GM23248 (cell line): ENCODE measurements at regions not wholly inside any gene's neighbourhood (a gene's known extent, or its start where the extent isn't known, plus 50 kb on each side); places are given as distances from the start of the nearest gene placed in this dataset.

Experiments used
- DNase-seq: peaks from one replicate; pipeline ENCODE4 v3.0.0-alpha.2; 2015
- H2AFZ ChIP-seq: fragments of 200-600 bp; sonication (generic); 2 replicates; pipeline ENCODE4 v1.6.1; 2016; ENCODE audit warnings: antibody characterized with exemption
- H3F3A ChIP-seq: fragments of 200-600 bp; sonication (generic); 2 replicates; pipeline ENCODE4 v1.6.1; 2016; ENCODE audit warnings: mild to moderate bottlenecking, antibody characterized with exemption, mixed run types; ENCODE audit not compliant: insufficient read depth
- H3K27ac ChIP-seq: fragments of 200-600 bp; sonication (generic); 2 replicates; pipeline ENCODE4 v1.5.1; 2016; ENCODE audit warnings: mild to moderate bottlenecking
- H3K27me3 ChIP-seq: fragments of 200-600 bp; sonication (generic); replicated peaks from 2 replicates; pipeline ENCODE4 v1.6.1; 2016; ENCODE audit warnings: mild to moderate bottlenecking; ENCODE audit not compliant: insufficient read depth
- H3K36me3 ChIP-seq: fragments of 200-600 bp; sonication (generic); 2 replicates; pipeline ENCODE4 v1.6.1; 2016; ENCODE audit warnings: low read depth, mild to moderate bottlenecking
- H3K4me1 ChIP-seq: fragments of 200-600 bp; sonication (generic); 2 replicates; pipeline ENCODE4 v1.6.1; 2016; ENCODE audit warnings: mild to moderate bottlenecking; ENCODE audit not compliant: insufficient read depth
- H3K4me2 ChIP-seq: fragments of 200-600 bp; sonication (generic); one replicate; pipeline ENCODE4 v1.6.1; 2016; ENCODE audit warnings: mild to moderate bottlenecking; ENCODE audit not compliant: unreplicated experiment
- H3K4me3 ChIP-seq: fragments of 200-600 bp; sonication (generic); 2 replicates; pipeline ENCODE4 v1.5.1; 2016; ENCODE audit warnings: mild to moderate bottlenecking
- H3K79me2 ChIP-seq: fragments of 200-600 bp; sonication (generic); 2 replicates; pipeline ENCODE4 v1.6.1; 2016; ENCODE audit warnings: mild to moderate bottlenecking; ENCODE audit not compliant: insufficient read depth
- H3K9ac ChIP-seq: fragments of 200-600 bp; sonication (generic); 2 replicates; pipeline ENCODE4 v1.6.1; 2016; ENCODE audit warnings: mild to moderate bottlenecking
- H3K9me2 ChIP-seq: fragments of 200-600 bp; sonication (generic); 2 replicates; pipeline ENCODE4 v1.6.1; 2016; ENCODE audit warnings: mixed run types, mild to moderate bottlenecking, moderate library complexity; ENCODE audit not compliant: insufficient read depth
- H3K9me3 ChIP-seq: fragments of 200-600 bp; sonication (generic); one replicate; pipeline ENCODE4 v1.6.1; 2017; ENCODE audit warnings: low read depth
- H4K20me1 ChIP-seq: fragments of 200-600 bp; sonication (generic); 2 replicates; pipeline ENCODE4 v1.6.0; 2016; ENCODE audit not compliant: insufficient read depth
- EZH2 ChIP-seq: fragments of 200-600 bp; sonication (generic); IDR thresholded peaks from 2 replicates; pipeline ENCODE4 v1.6.1; 2018; ENCODE audit warnings: antibody characterized with exemption, mild to moderate bottlenecking; ENCODE audit not compliant: insufficient read depth, poor library complexity, severe bottlenecking
- EZH2phosphoT487 ChIP-seq: fragments of 200-600 bp; sonication (generic); IDR thresholded peaks from 2 replicates; pipeline ENCODE4 v1.6.1; 2018; ENCODE audit warnings: antibody characterized with exemption, moderate library complexity, mild to moderate bottlenecking, low read depth; ENCODE audit not compliant: insufficient read depth
- WGBS, 2 experiments: methylation state at CpG; one replicate each; pipeline ENCODE4 v1.1.6; 2015 to 2017; ENCODE audit warnings: low lambda C conversion rate in 2 of 2, low coverage in 1 of 2; ENCODE audit errors: missing lambda C conversion rate in 2 of 2; 5-methylcytosine and 5-hydroxymethylcytosine counted together
- in situ Hi-C: fragments of 300-500 bp; cut with MboI; formaldehyde crosslinking; loops from 2 replicates; pipeline ENCODE4 v1.15.0; 2020

GRCh38 chr20:22474224-22474623, 110.1 kb downstream of the FOXA2 start:
- Histone ChIP-seq H2AFZ (no peak overlapping the region), H3K27ac (no peak overlapping the region), H3K36me3 (no peaks in the 10 kb centered on the region), H3K79me2 (no peaks in the 10 kb centered on the region), H4K20me1 (no peaks in the 10 kb centered on the region), H3K9me2 (no peaks in the 10 kb centered on the region), H3K9ac (no peak overlapping the region), H3K9me3 (no peaks in the 10 kb centered on the region), H3F3A (no peaks in the 10 kb centered on the region), H3K4me2 (no peak overlapping the region), H3K4me1 (no peaks in the 10 kb centered on the region), H3K4me3 (no peak overlapping the region), H3K27me3 (no peaks in the 10 kb centered on the region)
- TF ChIP-seq EZH2phosphoT487 (no peak), EZH2 (no peak)
- in situ Hi-C loops, result no loop called here
- no peak for DNase-seq
- 14 to 16% methylated on average over 3 of the region's 3 CpGs for WGBS, 2 experiments

- Histone ChIP-seq H3K27ac (no peak overlapping the region), H3K4me3 (no peak overlapping the region), H2AFZ (no peak overlapping the region), H4K20me1 (no peaks in the 10 kb centered on the region), H3K79me2 (no peaks in the 10 kb centered on the region), H3K9me3 (no peaks in the 10 kb centered on the region), H3K9ac (no peak overlapping the region), H3K4me2 (no peak overlapping the region), H3F3A (no peaks in the 10 kb centered on the region), H3K27me3 (no peaks in the 10 kb centered on the region), H3K36me3 (no peaks in the 10 kb centered on the region), H3K4me1 (no peaks in the 10 kb centered on the region), H3K9me2 (no peaks in the 10 kb centered on the region)
- WGBS, 2 experiments, result 29 to 45% methylated on average over 2 of the region's 2 CpGs
- DNase-seq, result no peak
- in situ Hi-C loops, result no loop called here
- TF ChIP-seq EZH2 (no peak), EZH2phosphoT487 (no peak)
These were observed 111.1 kb downstream of the FOXA2 start for GRCh38 chr20:22473293-22473692.

GRCh38 chr20:22472447-22473100, 111.8 kb downstream of the FOXA2 start:
- no peaks in the 10 kb centered on the region for H3K79me2 ChIP-seq
- H3K9ac ChIP-seq, result no peak overlapping the region
- no peak overlapping the region for H3K4me2 ChIP-seq
- H3K27ac ChIP-seq, result no peak overlapping the region
- in situ Hi-C loops, result no loop called here
- H2AFZ ChIP-seq, result no peak overlapping the region
- H3K4me3 ChIP-seq, result no peak overlapping the region
- 46 to 52% methylated on average over 20 of the region's 20 CpGs for WGBS, 2 experiments
- H3K36me3 ChIP-seq, result no peaks in the 10 kb centered on the region
- H4K20me1 ChIP-seq, result no peaks in the 10 kb centered on the region
- no peaks in the 10 kb centered on the region for H3K9me2 ChIP-seq
- no peaks in the 10 kb centered on the region for H3K27me3 ChIP-seq
- H3K4me1 ChIP-seq, result no peaks in the 10 kb centered on the region
- no peak for DNase-seq
- H3K9me3 ChIP-seq, result no peaks in the 10 kb centered on the region
- TF ChIP-seq EZH2, result no peak
- TF ChIP-seq EZH2phosphoT487, result no peak
- H3F3A ChIP-seq, result no peaks in the 10 kb centered on the region

- no peaks in the 10 kb centered on the region for H3K79me2 ChIP-seq
- in situ Hi-C loops, result no loop called here
- H2AFZ ChIP-seq, result no peak overlapping the region
- TF ChIP-seq EZH2 (no peak), EZH2phosphoT487 (no peak)
- H3K4me2 ChIP-seq, result no peak overlapping the region
- H3K4me3 ChIP-seq, result no peak overlapping the region
- H4K20me1 ChIP-seq, result no peaks in the 10 kb centered on the region
- no peaks in the 10 kb centered on the region for H3K4me1 ChIP-seq
- no peaks in the 10 kb centered on the region for H3K36me3 ChIP-seq
- 49 to 54% methylated on average over 9 of the region's 9 CpGs for WGBS, 2 experiments
- H3K9me3 ChIP-seq, result no peaks in the 10 kb centered on the region
- no peak for DNase-seq
- H3K9ac ChIP-seq, result no peak overlapping the region
- no peaks in the 10 kb centered on the region for H3K27me3 ChIP-seq
- no peaks in the 10 kb centered on the region for H3K9me2 ChIP-seq
- no peak overlapping the region for H3K27ac ChIP-seq
- no peaks in the 10 kb centered on the region for H3F3A ChIP-seq
These were observed 113.1 kb downstream of the FOXA2 start for GRCh38 chr20:22471156-22471836.
